Mammary epithelial cell (primary cell): ENCODE measurements at regions not wholly inside any gene's neighbourhood (a gene's known extent, or its start where the extent isn't known, plus 50 kb on each side); places are given as distances from the start of the nearest gene placed in this dataset.

Source experiments
- CTCF ChIP-seq, 2 donors: IDR thresholded peaks in 1 of 2; conservative IDR thresholded peaks in 1 of 2; 2 replicates each; pipeline ENCODE4 v1.5.1; 2011 to 2012; ENCODE audit warnings: inconsistent platforms in 2 of 2, low read length in 2 of 2, mild to moderate bottlenecking in 2 of 2, control low read depth in 1 of 2, low read depth in 1 of 2; ENCODE audit not compliant: insufficient read depth in 1 of 2; ENCODE audit errors: extremely low read depth in 1 of 2
- EZH2 ChIP-seq: IDR thresholded peaks from 2 replicates; pipeline ENCODE4 v1.6.1; 2012; ENCODE audit warnings: low read length, inconsistent platforms, borderline replicate concordance

GRCh38 chr2:164073101-164074074, 337.6 kb upstream of the FIGN start:
- no peak for TF ChIP-seq CTCF (conservative IDR thresholded peaks at IDR 0.05 in 1 of 2, IDR thresholded peaks at IDR 0.05 in 1 of 2; ENCODE audit: extremely low read depth in 1 of 2, insufficient read depth in 1 of 2, low read depth in 1 of 2, low read length in 2 of 2)
- TF ChIP-seq EZH2: no peak
